ENCODE measurements at regions not wholly inside any gene's neighbourhood (a gene's known extent, or its start where the extent isn't known, plus 50 kb on each side); places are given as distances from the start of the nearest gene placed in this dataset.

- no peak for TF ChIP-seq CBX8 (IDR thresholded peaks at IDR 0.05; ENCODE audit: borderline replicate concordance, low read depth, low read length)
- TF ChIP-seq CHD1 (IDR thresholded peaks at IDR 0.05; ENCODE audit: low read depth, low read length) = no peak
- TF ChIP-seq JUND (IDR thresholded peaks at IDR 0.05; ENCODE audit: low read length) = no peak
- TF ChIP-seq POU5F1 (IDR thresholded peaks at IDR 0.05; ENCODE audit: low read depth, low read length) = no peak
- TF ChIP-seq KDM5A (IDR thresholded peaks at IDR 0.05; ENCODE audit: low read length) = no peak
- TF ChIP-seq BCL11A (IDR thresholded peaks at IDR 0.05; ENCODE audit: low read depth in 2 of 2, low read length in 2 of 2) = no peak
- no peak for TF ChIP-seq TAF7 (optimal IDR thresholded peaks at IDR 0.05; ENCODE audit: borderline replicate concordance, low read depth, low read length)
Measured at GRCh38 chr3:178284181-178284580, 252.1 kb upstream of the KCNMB2 start (continued).
